ENCODE measurements at regions not wholly inside any gene's neighbourhood (a gene's known extent, or its start where the extent isn't known, plus 50 kb on each side); places are given as distances from the start of the nearest gene placed in this dataset.

DNA sequence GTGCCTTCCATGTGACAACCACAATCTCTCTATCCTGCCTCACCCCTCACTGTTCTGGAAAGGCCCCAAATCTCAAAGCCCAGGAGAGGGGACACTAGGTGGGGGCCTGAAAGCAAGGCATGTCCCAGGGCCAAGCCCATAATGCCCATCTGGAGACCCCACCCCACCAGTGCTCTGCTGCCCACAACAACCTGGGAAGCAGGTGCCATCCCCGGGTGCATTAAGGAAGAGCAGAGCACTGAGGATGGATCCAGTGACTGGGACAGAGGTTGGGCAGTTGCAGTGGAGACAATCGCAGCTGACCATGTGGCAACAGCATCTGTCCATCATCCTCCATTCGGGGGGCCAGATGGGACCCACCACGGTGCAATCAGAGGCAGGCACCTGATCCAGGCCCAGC, 106.2 kb upstream of the PRR20G start:
- Histone ChIP-seq H3K27ac (ENCODE audit: insufficient read depth, low read length) (no peak overlapping the region), H3K18ac (ENCODE audit: low read depth, low read length) (no peak overlapping the region), H2BK5ac (ENCODE audit: low read depth, low read length, poor library complexity, severe bottlenecking) (no peak overlapping the region), H3K9ac (ENCODE audit: low read depth, low read length) (no peak overlapping the region), H3K27me3 (ENCODE audit: control insufficient read depth, insufficient read depth, low read length) (peaks cover 18% of the 10 kb centered on the region), H3K4me3 (ENCODE audit: insufficient read depth, low read depth, low read length) (no peak overlapping the region), H2BK15ac (ENCODE audit: low read depth, low read length) (no peak overlapping the region), H3K36me3 (ENCODE audit: control insufficient read depth, insufficient read depth, low read length) (no peaks in the 10 kb centered on the region), H3K23ac (ENCODE audit: low read depth, low read length) (no peak overlapping the region), H2BK120ac (ENCODE audit: low read depth, low read length) (no peak overlapping the region), H4K20me1 (ENCODE audit: insufficient read depth, low read length) (no peaks in the 10 kb centered on the region), H4K5ac (ENCODE audit: low read depth, low read length) (no peak overlapping the region), H3K4me1 (ENCODE audit: control insufficient read depth, insufficient read depth, low read length) (no peaks in the 10 kb centered on the region), H3K4ac (ENCODE audit: low read depth, low read length) (no peak overlapping the region), H2AFZ (replicated peaks; ENCODE audit: low read length, poor library complexity) (no peak overlapping the region), H2BK20ac (ENCODE audit: low read depth, low read length) (no peak overlapping the region), H3K4me2 (ENCODE audit: low read depth, low read length) (no peak overlapping the region), H3K9me3 (ENCODE audit: control insufficient read depth, insufficient read depth, low read length) (no peaks in the 10 kb centered on the region), H3K14ac (replicated peaks; ENCODE audit: low read depth, low read length) (no peak overlapping the region), H3K79me1 (ENCODE audit: low read depth in 1 of 2, low read length in 2 of 2) (no peaks in the 10 kb centered on the region), H3K56ac (ENCODE audit: extremely low read depth, insufficient read depth, low read length) (no peak overlapping the region), H2AK5ac (ENCODE audit: low read depth, low read length) (no peak overlapping the region), H4K8ac (ENCODE audit: low read depth in 2 of 2, low read length in 2 of 2) (no peak overlapping the region), H2AK9ac (replicated peaks; ENCODE audit: low read depth, low read length, poor library complexity) (no peak overlapping the region), H3K9me1 (ENCODE audit: insufficient read depth, low read length) (no peaks in the 10 kb centered on the region), H4K91ac (ENCODE audit: insufficient read depth, low read depth, low read length) (no peak overlapping the region)
- dilution Hi-C loops (cut with HindIII; ENCODE audit: low sequenced_read_pairs, unreplicated experiment) (no loop called here), intact Hi-C loops (cut with micrococcal nuclease) (no loop called here), in situ Hi-C loops (cut with MboI; ENCODE audit: low sequenced_read_pairs) (no loop called here)
- no peak for DNase-seq
- no TSS peak for BruUV-seq (replicated peaks)
- TF ChIP-seq, protein P1, sequence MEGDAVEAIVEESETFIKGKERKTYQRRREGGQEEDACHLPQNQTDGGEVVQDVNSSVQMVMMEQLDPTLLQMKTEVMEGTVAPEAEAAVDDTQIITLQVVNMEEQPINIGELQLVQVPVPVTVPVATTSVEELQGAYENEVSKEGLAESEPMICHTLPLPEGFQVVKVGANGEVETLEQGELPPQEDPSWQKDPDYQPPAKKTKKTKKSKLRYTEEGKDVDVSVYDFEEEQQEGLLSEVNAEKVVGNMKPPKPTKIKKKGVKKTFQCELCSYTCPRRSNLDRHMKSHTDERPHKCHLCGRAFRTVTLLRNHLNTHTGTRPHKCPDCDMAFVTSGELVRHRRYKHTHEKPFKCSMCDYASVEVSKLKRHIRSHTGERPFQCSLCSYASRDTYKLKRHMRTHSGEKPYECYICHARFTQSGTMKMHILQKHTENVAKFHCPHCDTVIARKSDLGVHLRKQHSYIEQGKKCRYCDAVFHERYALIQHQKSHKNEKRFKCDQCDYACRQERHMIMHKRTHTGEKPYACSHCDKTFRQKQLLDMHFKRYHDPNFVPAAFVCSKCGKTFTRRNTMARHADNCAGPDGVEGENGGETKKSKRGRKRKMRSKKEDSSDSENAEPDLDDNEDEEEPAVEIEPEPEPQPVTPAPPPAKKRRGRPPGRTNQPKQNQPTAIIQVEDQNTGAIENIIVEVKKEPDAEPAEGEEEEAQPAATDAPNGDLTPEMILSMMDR (conservative IDR thresholded peaks at IDR 0.05; ENCODE audit: low read depth, low read length): no peak
- TF ChIP-seq MXI1 (IDR thresholded peaks at IDR 0.05; ENCODE audit: borderline replicate concordance, low read depth, low read length) (no peak), RFX5 (IDR thresholded peaks at IDR 0.05; ENCODE audit: low read depth, low read length) (no peak), NFE2L2 (IDR thresholded peaks at IDR 0.05; ENCODE audit: low read depth, low read length) (no peak), RCOR1 (IDR thresholded peaks at IDR 0.05; ENCODE audit: insufficient replicate concordance, low read length) (no peak)
- ChIA-PET POLR2A (ENCODE audit: unreplicated experiment) (no interaction called here), CTCF (no interaction called here)
- no peak for ATAC-seq (ENCODE audit: low read depth)
- no CpG with 5 or more reads among the region's 4 CpGs for WGBS, 2 experiments (ENCODE audit: extremely low coverage in 2 of 2, insufficient read length in 1 of 2)

All from IMR-90 (cell line).